ENCODE measurements at regions not wholly inside any gene's neighbourhood (a gene's known extent, or its start where the extent isn't known, plus 50 kb on each side); places are given as distances from the start of the nearest gene placed in this dataset.

DNA sequence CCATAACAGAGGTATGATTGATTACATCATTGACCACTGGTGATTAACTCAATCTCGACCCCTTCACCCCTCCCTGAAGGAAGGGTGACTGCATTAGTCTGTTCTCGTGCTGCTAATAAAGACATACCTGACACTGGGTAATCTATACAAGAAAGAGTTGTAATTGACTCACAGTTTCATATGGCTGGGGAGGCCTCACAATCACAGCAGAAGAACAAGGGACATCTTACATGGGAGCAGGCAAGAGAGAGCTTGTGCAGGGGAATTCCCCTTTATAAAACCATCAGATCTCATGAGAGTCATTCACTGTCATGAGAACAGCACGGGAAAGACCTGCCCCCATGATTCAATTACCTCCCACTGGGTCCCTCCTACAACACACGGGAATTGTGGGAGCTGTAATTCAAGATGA, 55.9 kb upstream of the TMCC3 start:
- no peak for DNase-seq

GRCh38 chr12:94705676-94706075, 55.3 kb upstream of the TMCC3 start:
- DNase-seq: no peak

DNA sequence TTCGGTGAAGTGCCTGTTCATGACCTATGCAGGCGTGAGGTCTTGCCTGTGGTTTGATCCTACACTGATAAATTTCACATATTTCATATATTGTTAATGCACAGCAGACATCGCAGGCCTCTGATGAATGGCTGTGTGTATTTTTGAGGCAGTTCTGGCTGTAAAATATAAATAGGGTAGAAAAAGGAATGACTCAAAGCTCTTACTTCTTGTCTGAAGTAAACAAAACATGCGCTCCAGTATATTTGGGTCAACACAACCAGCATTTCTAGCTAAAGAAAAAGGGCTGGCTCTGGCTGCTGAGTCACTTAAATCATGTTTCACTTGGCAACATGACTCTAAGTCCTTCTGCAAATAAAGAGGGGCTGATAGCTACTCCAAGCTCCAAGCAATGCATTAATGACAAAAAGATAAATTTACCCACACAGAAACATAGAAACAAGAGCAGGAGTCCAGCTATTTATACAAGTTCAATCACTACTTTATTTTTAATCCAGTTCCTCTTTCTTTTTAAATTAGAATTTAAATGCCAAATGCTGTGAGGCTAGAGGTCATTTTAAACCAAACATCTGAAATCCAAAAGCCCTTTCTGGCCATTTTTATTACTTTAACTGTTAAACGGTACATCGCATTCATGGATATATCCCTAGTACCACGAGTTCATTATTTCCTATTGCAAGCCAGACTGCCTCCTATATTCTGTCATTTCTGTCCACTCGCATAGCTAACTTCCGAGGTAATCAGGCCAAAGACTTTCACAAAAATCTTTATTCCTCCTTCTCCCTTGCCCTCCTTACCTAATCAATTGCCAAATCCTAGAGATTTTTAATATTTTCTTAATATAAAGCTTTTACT, 54.3 kb upstream of the TMCC3 start:
- peak; percentile 38 for DNase-seq

GRCh38 chr12:94702696-94703095, 52.3 kb upstream of the TMCC3 start:
- DNase-seq: no peak

GRCh38 chr12:94701711-94702110, 51.4 kb upstream of the TMCC3 start:
- DNase-seq: no peak

GRCh38 chr12:94700662-94701061, 50.3 kb upstream of the TMCC3 start:
- no peak for DNase-seq

Measured in NCI-H1092 (cell line).